ENCODE measurements at regions not wholly inside any gene's neighbourhood (a gene's known extent, or its start where the extent isn't known, plus 50 kb on each side); places are given as distances from the start of the nearest gene placed in this dataset.
"Not testable (repeated sequence)": the region's sequence is repeated elsewhere in the genome, so short reads cannot be mapped to it uniquely, and the experiment has no call there.

- no peak for ATAC-seq
- peaks cover 8% of the 10 kb centered on the region for H3K9me3 Mint-ChIP-seq
- no peaks in the 10 kb centered on the region for H3K4me1 Mint-ChIP-seq
- no peaks in the 10 kb centered on the region for H3K36me3 Mint-ChIP-seq
- H3K27me3 Mint-ChIP-seq, result no peaks in the 10 kb centered on the region
- H3K4me3 Mint-ChIP-seq, result no peak overlapping the region
- no peak overlapping the region for H3K27ac Mint-ChIP-seq
Observed at GRCh38 chr11:7143908-7144307, 55.1 kb downstream of the RBMXL2 start.

- not testable (repeated sequence) for H3K4me3 Mint-ChIP-seq
Observed at GRCh38 chr11:7150104-7150503, 61.3 kb downstream of the RBMXL2 start.

GRCh38 chr11:7154881-7155361, 66.1 kb downstream of the RBMXL2 start:
- Mint-ChIP-seq H3K4me3 (no peak overlapping the region), H3K27me3 (peaks cover 32% of the 10 kb centered on the region), H3K36me3 (no peaks in the 10 kb centered on the region), H3K9me3 (peaks cover 3% of the 10 kb centered on the region), H3K4me1 (no peaks in the 10 kb centered on the region), H3K27ac (no peak overlapping the region)
- no peak for ATAC-seq

More at GRCh38 chr11:7150104-7150503, 61.3 kb downstream of the RBMXL2 start:
- H3K27ac Mint-ChIP-seq, H3K4me1 Mint-ChIP-seq, ATAC-seq, H3K36me3 Mint-ChIP-seq: not testable (repeated sequence)
- Mint-ChIP-seq H3K27me3 (peaks cover 10% of the 10 kb centered on the region), H3K9me3 (peaks cover 13% of the 10 kb centered on the region)

- no peaks in the 10 kb centered on the region for H3K9me3 Mint-ChIP-seq
- peaks cover 22% of the 10 kb centered on the region for H3K27me3 Mint-ChIP-seq
- H3K4me3 Mint-ChIP-seq, result no peak overlapping the region
- no peak overlapping the region for H3K27ac Mint-ChIP-seq
- H3K4me1 Mint-ChIP-seq, result no peaks in the 10 kb centered on the region
- H3K36me3 Mint-ChIP-seq, result no peaks in the 10 kb centered on the region
- ATAC-seq, result no peak
Observed at GRCh38 chr11:7160814-7161489, 72.2 kb downstream of the RBMXL2 start.

GRCh38 chr11:7165911-7166310, 77.1 kb downstream of the RBMXL2 start:
- Mint-ChIP-seq H3K4me1 (no peaks in the 10 kb centered on the region), H3K27me3 (no peaks in the 10 kb centered on the region), H3K9me3 (no peaks in the 10 kb centered on the region), H3K27ac (no peak overlapping the region), H3K4me3 (no peak overlapping the region), H3K36me3 (no peaks in the 10 kb centered on the region)
- ATAC-seq, result no peak

- Mint-ChIP-seq H3K27me3 (no peaks in the 10 kb centered on the region), H3K27ac (no peak overlapping the region), H3K9me3 (no peaks in the 10 kb centered on the region)
Observed at GRCh38 chr11:7167976-7168740, 79.4 kb downstream of the RBMXL2 start.

GRCh38 chr11:7168741-7168990, 79.9 kb downstream of the RBMXL2 start:
- Mint-ChIP-seq H3K4me3 (no peak overlapping the region), H3K4me1 (no peaks in the 10 kb centered on the region), H3K36me3 (no peaks in the 10 kb centered on the region), H3K27me3 (peaks cover 2% of the 10 kb centered on the region), H3K9me3 (no peaks in the 10 kb centered on the region), H3K27ac (no peak overlapping the region)
- no peak for ATAC-seq

More at GRCh38 chr11:7167976-7168740, 79.4 kb downstream of the RBMXL2 start:
- ATAC-seq, result no peak
- no peaks in the 10 kb centered on the region for H3K4me1 Mint-ChIP-seq
- H3K4me3 Mint-ChIP-seq, result no peak overlapping the region
- no peaks in the 10 kb centered on the region for H3K36me3 Mint-ChIP-seq

- H3K27ac Mint-ChIP-seq, result no peak overlapping the region
- ATAC-seq, result no peak
Observed at GRCh38 chr11:7170431-7170830, 81.3 kb upstream of the SYT9 start.

GRCh38 chr11:7175007-7175406, 76.7 kb upstream of the SYT9 start:
- Mint-ChIP-seq H3K4me3 (no peak overlapping the region), H3K27me3 (peaks cover 26% of the 10 kb centered on the region), H3K36me3 (no peaks in the 10 kb centered on the region), H3K9me3 (no peaks in the 10 kb centered on the region), H3K4me1 (no peaks in the 10 kb centered on the region), H3K27ac (no peak overlapping the region)
- ATAC-seq, result no peak

More at GRCh38 chr11:7170431-7170830, 81.3 kb upstream of the SYT9 start:
- peaks cover 11% of the 10 kb centered on the region for H3K27me3 Mint-ChIP-seq
- no peaks in the 10 kb centered on the region for H3K36me3 Mint-ChIP-seq
- no peaks in the 10 kb centered on the region for H3K9me3 Mint-ChIP-seq
- H3K4me3 Mint-ChIP-seq, result no peak overlapping the region
- no peaks in the 10 kb centered on the region for H3K4me1 Mint-ChIP-seq

GRCh38 chr11:7186190-7186589, 65.5 kb upstream of the SYT9 start:
- no peak overlapping the region for H3K4me3 Mint-ChIP-seq

GRCh38 chr11:7186676-7187075, 65.0 kb upstream of the SYT9 start:
- Mint-ChIP-seq H3K9me3 (peaks cover 12% of the 10 kb centered on the region), H3K36me3 (no peaks in the 10 kb centered on the region), H3K27me3 (peaks cover 33% of the 10 kb centered on the region), H3K4me3 (no peak overlapping the region), H3K27ac (no peak overlapping the region), H3K4me1 (no peaks in the 10 kb centered on the region)
- ATAC-seq, result no peak

More at GRCh38 chr11:7186190-7186589, 65.5 kb upstream of the SYT9 start:
- peaks cover 33% of the 10 kb centered on the region for H3K27me3 Mint-ChIP-seq
- ATAC-seq, result no peak
- H3K36me3 Mint-ChIP-seq, result no peaks in the 10 kb centered on the region
- H3K4me1 Mint-ChIP-seq, result no peaks in the 10 kb centered on the region
- peaks cover 12% of the 10 kb centered on the region for H3K9me3 Mint-ChIP-seq
- H3K27ac Mint-ChIP-seq, result no peak overlapping the region

- ATAC-seq, H3K4me3 Mint-ChIP-seq, H3K27ac Mint-ChIP-seq, H3K9me3 Mint-ChIP-seq, H3K27me3 Mint-ChIP-seq, H3K4me1 Mint-ChIP-seq, H3K36me3 Mint-ChIP-seq: not testable (repeated sequence)
Observed at GRCh38 chr11:7192785-7193184, 58.9 kb upstream of the SYT9 start.

- no peak for ATAC-seq
- H3K4me1 Mint-ChIP-seq, result no peaks in the 10 kb centered on the region
- H3K36me3 Mint-ChIP-seq, result no peaks in the 10 kb centered on the region
- no peak overlapping the region for H3K4me3 Mint-ChIP-seq
- no peak overlapping the region for H3K27ac Mint-ChIP-seq
- no peaks in the 10 kb centered on the region for H3K9me3 Mint-ChIP-seq
- H3K27me3 Mint-ChIP-seq, result no peaks in the 10 kb centered on the region
Observed at GRCh38 chr11:7196396-7197146, 55.1 kb upstream of the SYT9 start.

- ATAC-seq, result peak; percentile 48
- H3K9me3 Mint-ChIP-seq, result no peaks in the 10 kb centered on the region
- H3K4me1 Mint-ChIP-seq, result no peaks in the 10 kb centered on the region
- no peak overlapping the region for H3K27ac Mint-ChIP-seq
- no peak overlapping the region for H3K4me3 Mint-ChIP-seq
- no peaks in the 10 kb centered on the region for H3K36me3 Mint-ChIP-seq
- no peaks in the 10 kb centered on the region for H3K27me3 Mint-ChIP-seq
Observed at GRCh38 chr11:7197469-7197868, 54.2 kb upstream of the SYT9 start.
